Stimulated activated naive CD8-positive, alpha-beta T cell treated with anti-CD3 and anti-CD28 coated beads, Interleukin-15, amount 100 ng/mL, for 72 hours (primary cell): ENCODE measurements at regions not wholly inside any gene's neighbourhood (a gene's known extent, or its start where the extent isn't known, plus 50 kb on each side); places are given as distances from the start of the nearest gene placed in this dataset.

Experiments used
- ATAC-seq: fragments of 150-1000 bp; cut with Tn5 transposase; 2 replicates; pipeline ENCODE4 v1.10.0; 2021; ENCODE audit warnings: mild to moderate bottlenecking, moderate library complexity
- DNase-seq, 2 donors: peaks; one replicate each; pipeline ENCODE4 v3.0.0; 2021 to 2022
- H3K27ac Mint-ChIP-seq, 2 donors: one replicate each; pipeline ENCODE4 v1.8.0; 2022; ENCODE audit warnings: mild to moderate bottlenecking in 2 of 2, mixed read lengths in 2 of 2, moderate library complexity in 2 of 2
- H3K27me3 Mint-ChIP-seq: one replicate; pipeline ENCODE4 v1.8.0; 2022; ENCODE audit warnings: mixed read lengths
- H3K4me1 Mint-ChIP-seq: one replicate; pipeline ENCODE4 v1.8.0; 2022; ENCODE audit warnings: mild to moderate bottlenecking, mixed read lengths
- H3K4me3 Mint-ChIP-seq, 2 donors: one replicate each; pipeline ENCODE4 v1.8.0; 2022; ENCODE audit warnings: mild to moderate bottlenecking in 2 of 2, mixed read lengths in 2 of 2, moderate library complexity in 1 of 2
- H3K9me3 Mint-ChIP-seq, 2 donors: one replicate each; pipeline ENCODE4 v1.8.0; 2022; ENCODE audit warnings: mixed read lengths in 2 of 2

- Mint-ChIP-seq H3K9me3 (peaks cover 1 to 4% of the 10 kb centered on the region in 2 donors), H3K4me1 (no peaks in the 10 kb centered on the region), H3K4me3 (no peak overlapping the region), H3K27ac (no peak overlapping the region), H3K27me3 (no peaks in the 10 kb centered on the region)
- no peak for DNase-seq
- no peak for ATAC-seq
These were observed 164.1 kb upstream of the PCSK2 start for GRCh38 chr20:17062712-17063111.

GRCh38 chr20:17066902-17067301 lies 159.9 kb upstream of the PCSK2 start:
- Mint-ChIP-seq H3K4me1 (no peaks in the 10 kb centered on the region), H3K27me3 (no peaks in the 10 kb centered on the region), H3K27ac (peak overlapping the region in 1 of 2 donors; percentile 68), H3K9me3 (peaks cover 10 to 13% of the 10 kb centered on the region in 2 donors), H3K4me3 (no peak overlapping the region)
- DNase-seq (no peak), ATAC-seq (no peak)

DNA sequence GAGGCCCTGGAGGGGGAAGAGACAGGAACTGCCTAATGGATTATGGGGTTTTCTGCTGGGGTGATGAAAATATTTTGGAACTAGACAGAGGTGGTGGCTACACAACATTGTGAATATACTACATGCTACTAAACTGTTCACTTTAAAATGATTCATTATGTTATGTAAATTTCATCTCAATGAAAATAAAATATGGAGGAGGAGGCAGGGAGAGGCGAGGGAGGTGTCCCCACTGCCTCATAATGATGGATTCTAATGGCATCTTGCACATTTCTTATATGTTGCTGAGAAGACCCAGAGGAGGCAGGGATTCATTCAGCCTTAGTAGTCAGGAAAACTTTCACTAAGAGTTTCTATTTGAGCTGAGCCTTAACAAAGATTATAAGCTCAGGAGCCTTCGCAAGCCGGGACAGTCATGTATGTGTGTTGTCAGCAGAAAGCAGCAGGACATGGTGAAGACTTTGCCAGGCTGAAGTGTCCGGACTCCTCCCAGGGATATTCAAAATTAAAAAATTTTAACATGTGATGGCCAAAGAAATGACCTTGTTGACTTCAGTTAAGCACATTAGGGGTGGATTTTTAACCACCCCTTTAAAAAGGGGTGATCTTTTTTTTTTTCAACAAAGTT lies 158.6 kb upstream of the PCSK2 start:
- ATAC-seq: no peak

DNA sequence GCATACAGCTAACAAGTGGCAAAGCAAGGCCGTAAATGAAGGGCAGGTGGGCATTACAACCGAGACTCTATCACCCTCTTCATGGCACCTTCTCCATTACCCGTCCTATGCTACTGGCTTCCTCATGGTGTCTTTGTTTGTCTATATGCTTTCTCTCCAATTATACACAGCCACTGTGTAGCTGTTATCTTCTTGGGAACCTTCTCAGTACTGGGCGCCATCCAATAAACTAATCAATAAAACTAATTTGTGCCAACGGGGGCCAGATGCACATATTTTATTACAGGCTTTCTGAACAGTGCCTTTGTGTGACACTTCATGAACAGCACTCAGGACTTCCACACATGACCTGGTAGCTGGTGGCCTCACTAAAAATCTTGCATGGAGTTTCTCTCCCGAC lies 149.8 kb upstream of the PCSK2 start:
- no peak overlapping the region for H3K4me3 Mint-ChIP-seq
- no peak overlapping the region for H3K27ac Mint-ChIP-seq
- no peaks in the 10 kb centered on the region for H3K4me1 Mint-ChIP-seq
- no peak for ATAC-seq
- H3K27me3 Mint-ChIP-seq: no peaks in the 10 kb centered on the region
- no peak for DNase-seq
- H3K9me3 Mint-ChIP-seq: peaks cover 0 to 8% of the 10 kb centered on the region in 2 donors

More for the DNA sequence above, 158.6 kb upstream of the PCSK2 start:
- Mint-ChIP-seq H3K4me3 (no peak overlapping the region), H3K9me3 (peaks cover 10 to 13% of the 10 kb centered on the region in 2 donors), H3K27me3 (no peaks in the 10 kb centered on the region), H3K4me1 (no peaks in the 10 kb centered on the region), H3K27ac (no peak overlapping the region)
- DNase-seq: no peak

DNA sequence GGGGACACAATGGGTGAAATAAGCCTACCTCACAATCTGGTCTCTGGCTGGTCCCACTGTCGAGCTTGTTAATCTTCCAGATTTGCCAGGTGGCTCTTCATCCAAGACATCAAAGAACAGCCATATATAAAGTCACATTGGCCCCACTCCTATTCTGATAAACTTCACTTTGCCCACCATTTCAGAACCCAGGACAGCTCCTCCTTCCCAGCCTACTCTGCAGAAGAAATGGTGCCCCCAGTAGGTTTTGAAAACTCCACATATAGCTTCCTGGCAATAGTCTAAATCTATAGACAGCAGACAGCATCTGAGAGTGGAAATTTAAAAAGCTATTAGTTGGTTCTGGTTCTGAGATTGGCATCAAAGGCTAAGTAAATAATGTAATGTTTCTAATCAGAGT lies 143.1 kb upstream of the PCSK2 start:
- no peak overlapping the region for H3K27ac Mint-ChIP-seq
- DNase-seq: no peak
- peaks cover 5 to 13% of the 10 kb centered on the region in 2 donors for H3K9me3 Mint-ChIP-seq
- no peak for ATAC-seq
- H3K4me3 Mint-ChIP-seq: no peak overlapping the region
- no peaks in the 10 kb centered on the region for H3K4me1 Mint-ChIP-seq
- H3K27me3 Mint-ChIP-seq: no peaks in the 10 kb centered on the region

DNA sequence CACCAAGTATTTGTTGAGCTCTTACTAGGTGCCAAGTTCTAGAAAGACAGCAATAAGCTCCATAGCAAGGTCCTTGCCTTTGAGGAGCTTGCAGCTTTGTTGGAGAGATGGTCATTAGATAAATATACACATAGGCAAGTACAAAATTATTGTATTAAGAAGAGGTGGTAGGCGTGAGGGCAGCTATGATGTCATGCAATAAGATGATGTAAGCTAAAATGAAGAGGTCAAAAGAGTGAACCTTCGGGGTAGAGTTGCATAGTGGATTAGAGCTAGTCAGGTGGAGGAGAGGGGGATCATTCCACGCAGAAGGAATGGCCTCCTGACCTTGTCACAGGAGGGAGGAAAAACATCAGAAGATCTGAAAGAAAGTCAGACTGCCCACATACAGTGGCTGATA lies 141.9 kb upstream of the PCSK2 start:
- no peak overlapping the region for H3K4me3 Mint-ChIP-seq
- peaks cover 5 to 13% of the 10 kb centered on the region in 2 donors for H3K9me3 Mint-ChIP-seq
- no peaks in the 10 kb centered on the region for H3K27me3 Mint-ChIP-seq
- DNase-seq (no peak), ATAC-seq (no peak)
- H3K27ac Mint-ChIP-seq: no peak overlapping the region
- no peaks in the 10 kb centered on the region for H3K4me1 Mint-ChIP-seq

- Mint-ChIP-seq H3K9me3 (peaks cover 6 to 31% of the 10 kb centered on the region in 2 donors), H3K4me3 (no peak overlapping the region), H3K27ac (no peak overlapping the region), H3K27me3 (no peaks in the 10 kb centered on the region), H3K4me1 (no peaks in the 10 kb centered on the region)
- DNase-seq: no peak
- ATAC-seq: no peak
These were observed 133.1 kb upstream of the PCSK2 start for GRCh38 chr20:17093782-17094181.

DNA sequence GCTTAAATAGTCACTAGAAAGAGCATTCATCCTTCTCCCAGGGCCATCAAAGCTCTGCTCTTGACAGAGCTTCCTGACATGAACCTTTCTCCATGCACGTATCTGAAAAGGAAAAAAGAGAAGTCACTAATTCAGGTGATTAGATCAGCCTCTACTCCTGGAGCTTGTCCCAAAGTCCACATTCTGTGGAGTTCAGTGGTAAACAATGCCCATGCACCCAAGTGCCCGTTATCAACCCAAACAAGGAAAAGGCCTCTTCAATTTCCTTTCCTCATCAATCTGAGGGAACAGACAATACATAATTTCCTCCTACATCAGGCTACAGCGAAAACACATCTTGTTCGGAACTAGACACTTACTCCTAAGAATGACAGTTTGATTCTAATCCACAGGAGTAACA lies 129.2 kb upstream of the PCSK2 start:
- Mint-ChIP-seq H3K27ac (no peak overlapping the region), H3K27me3 (no peaks in the 10 kb centered on the region), H3K9me3 (peaks cover 11 to 20% of the 10 kb centered on the region in 2 donors), H3K4me1 (no peaks in the 10 kb centered on the region), H3K4me3 (no peak overlapping the region)
- ATAC-seq (no peak), DNase-seq (no peak)

- H3K9me3 Mint-ChIP-seq: peaks cover 11 to 25% of the 10 kb centered on the region in 2 donors
These were observed 126.3 kb upstream of the PCSK2 start for GRCh38 chr20:17100506-17100905.

GRCh38 chr20:17107127-17107526 lies 119.7 kb upstream of the PCSK2 start:
- Mint-ChIP-seq H3K9me3 (peaks cover 0 to 15% of the 10 kb centered on the region in 2 donors), H3K27ac (no peak overlapping the region), H3K4me3 (no peak overlapping the region), H3K27me3 (no peaks in the 10 kb centered on the region), H3K4me1 (no peaks in the 10 kb centered on the region)
- ATAC-seq: no peak
- no peak for DNase-seq

More at GRCh38 chr20:17100506-17100905, 126.3 kb upstream of the PCSK2 start:
- ATAC-seq (no peak), DNase-seq (no peak)
- no peak overlapping the region for H3K27ac Mint-ChIP-seq
- no peaks in the 10 kb centered on the region for H3K4me1 Mint-ChIP-seq
- no peak overlapping the region for H3K4me3 Mint-ChIP-seq
- no peaks in the 10 kb centered on the region for H3K27me3 Mint-ChIP-seq

- Mint-ChIP-seq H3K27me3 (no peaks in the 10 kb centered on the region), H3K27ac (no peak overlapping the region), H3K4me3 (no peak overlapping the region), H3K9me3 (peaks cover 0 to 14% of the 10 kb centered on the region in 2 donors), H3K4me1 (no peaks in the 10 kb centered on the region)
- no peak for DNase-seq
- no peak for ATAC-seq
These were observed 117.9 kb upstream of the PCSK2 start for GRCh38 chr20:17108896-17109295.

GRCh38 chr20:17109307-17109706 lies 117.5 kb upstream of the PCSK2 start:
- H3K27ac Mint-ChIP-seq: no peak overlapping the region
- no peaks in the 10 kb centered on the region for H3K4me1 Mint-ChIP-seq
- ATAC-seq (no peak), DNase-seq (no peak)
- no peaks in the 10 kb centered on the region for H3K27me3 Mint-ChIP-seq
- H3K9me3 Mint-ChIP-seq: peaks cover 0 to 10% of the 10 kb centered on the region in 2 donors
- H3K4me3 Mint-ChIP-seq: no peak overlapping the region

- no peak for DNase-seq
- H3K4me3 Mint-ChIP-seq: no peak overlapping the region
- H3K9me3 Mint-ChIP-seq: peaks cover 0 to 5% of the 10 kb centered on the region in 2 donors
- H3K27ac Mint-ChIP-seq: no peak overlapping the region
- ATAC-seq: no peak
- H3K27me3 Mint-ChIP-seq: no peaks in the 10 kb centered on the region
- no peaks in the 10 kb centered on the region for H3K4me1 Mint-ChIP-seq
These were observed 98.6 kb upstream of the PCSK2 start for GRCh38 chr20:17128206-17128605.

DNA sequence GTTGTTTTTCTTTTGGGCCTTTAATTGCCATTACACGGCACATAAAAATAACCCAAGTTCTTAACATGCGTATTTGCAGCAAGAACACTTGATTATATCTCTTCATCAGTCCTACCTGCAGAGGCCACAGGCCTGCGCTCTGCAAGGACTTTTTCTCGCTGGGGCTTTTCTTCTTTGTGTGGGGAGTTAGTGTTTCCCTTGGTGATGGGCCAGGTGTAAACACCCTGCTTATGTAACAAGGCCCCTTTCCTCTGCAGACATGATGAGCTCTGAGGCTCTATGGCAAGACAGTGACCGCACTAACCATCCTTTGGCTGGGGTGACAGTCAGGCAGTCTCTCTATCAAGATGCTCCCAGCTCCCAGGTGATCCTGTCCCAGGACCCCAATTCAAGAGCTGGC lies 97.8 kb upstream of the PCSK2 start:
- H3K27ac Mint-ChIP-seq: no peak overlapping the region
- ATAC-seq (no peak), DNase-seq (no peak)
- no peaks in the 10 kb centered on the region for H3K4me1 Mint-ChIP-seq
- H3K27me3 Mint-ChIP-seq: no peaks in the 10 kb centered on the region
- peaks cover 0 to 5% of the 10 kb centered on the region in 2 donors for H3K9me3 Mint-ChIP-seq
- no peak overlapping the region for H3K4me3 Mint-ChIP-seq

GRCh38 chr20:17137692-17138091 lies 89.1 kb upstream of the PCSK2 start:
- Mint-ChIP-seq H3K27ac (no peak overlapping the region), H3K27me3 (no peaks in the 10 kb centered on the region), H3K9me3 (peaks cover 0 to 5% of the 10 kb centered on the region in 2 donors), H3K4me1 (no peaks in the 10 kb centered on the region), H3K4me3 (no peak overlapping the region)
- ATAC-seq (no peak), DNase-seq (no peak)

DNA sequence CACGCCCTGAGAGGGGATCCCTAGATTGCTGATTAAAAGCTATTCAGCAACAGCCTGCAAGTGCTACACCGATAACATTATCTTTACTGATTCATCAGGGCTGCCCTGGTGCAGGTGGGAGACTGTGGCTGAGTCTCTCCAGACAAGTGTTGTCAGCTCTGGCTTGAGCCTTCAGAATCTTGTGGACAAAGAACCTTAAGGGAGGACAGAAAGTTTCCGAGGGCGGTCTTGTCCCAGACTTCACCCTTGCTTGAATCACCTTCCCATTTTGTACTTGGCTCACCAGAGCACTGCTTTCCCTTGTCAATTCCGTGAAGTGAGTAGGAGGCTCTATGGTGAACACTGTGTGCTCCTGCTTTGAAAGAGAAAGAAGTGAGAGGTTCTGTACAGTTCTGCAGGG lies 88.6 kb upstream of the PCSK2 start:
- Mint-ChIP-seq H3K9me3 (peaks cover 0 to 5% of the 10 kb centered on the region in 2 donors), H3K4me1 (no peaks in the 10 kb centered on the region), H3K27me3 (no peaks in the 10 kb centered on the region), H3K27ac (no peak overlapping the region), H3K4me3 (no peak overlapping the region)
- no peak for DNase-seq
- ATAC-seq: no peak

DNA sequence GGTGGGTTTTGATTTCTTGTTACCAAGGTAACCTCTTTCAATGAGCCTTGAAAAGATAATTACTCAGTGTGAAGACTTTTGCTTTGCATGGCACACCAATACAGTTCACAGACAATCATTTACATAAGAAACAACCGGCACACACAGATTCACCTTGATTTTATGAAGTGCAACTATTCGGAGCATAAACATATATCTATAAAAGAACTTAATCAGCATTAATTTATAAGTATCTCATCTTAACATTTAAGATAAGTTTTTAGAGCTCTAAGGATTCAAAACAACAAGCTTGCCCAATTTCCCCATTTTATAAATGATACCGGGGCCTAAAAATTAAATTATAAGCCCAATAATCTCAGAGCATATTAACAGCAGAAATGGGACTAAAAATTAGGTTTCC lies 85.9 kb upstream of the PCSK2 start:
- ATAC-seq: no peak
- no peak overlapping the region for H3K4me3 Mint-ChIP-seq

More for the DNA sequence above, 85.9 kb upstream of the PCSK2 start:
- no peak for DNase-seq
- peaks cover 0 to 5% of the 10 kb centered on the region in 2 donors for H3K9me3 Mint-ChIP-seq
- no peaks in the 10 kb centered on the region for H3K27me3 Mint-ChIP-seq
- no peaks in the 10 kb centered on the region for H3K4me1 Mint-ChIP-seq
- no peak overlapping the region for H3K27ac Mint-ChIP-seq
